ENCODE measurements at regions not wholly inside any gene's neighbourhood (a gene's known extent, or its start where the extent isn't known, plus 50 kb on each side); places are given as distances from the start of the nearest gene placed in this dataset.
"Not testable (repeated sequence)": the region's sequence is repeated elsewhere in the genome, so short reads cannot be mapped to it uniquely, and the experiment has no call there.

- not testable (repeated sequence) for H3K36me3 ChIP-seq (ENCODE audit: control insufficient read depth, insufficient read depth, low read length); H3K4me1 ChIP-seq (ENCODE audit: control insufficient read depth, insufficient read depth, low read length); H3K4me3 ChIP-seq (ENCODE audit: low read length); H3K27me3 ChIP-seq (ENCODE audit: control insufficient read depth, insufficient read depth, low read length); H3K27ac ChIP-seq (ENCODE audit: low read depth, low read length); H3K9ac ChIP-seq (ENCODE audit: low read length)
These were observed 271.3 kb downstream of the ADGRD1 start for GRCh38 chr12:131225066-131225380.

- Histone ChIP-seq H3K4me3 (ENCODE audit: low read length) (no peak overlapping the region), H3K27me3 (ENCODE audit: control insufficient read depth, insufficient read depth, low read length) (no peaks in the 10 kb centered on the region), H3K27ac (ENCODE audit: low read depth, low read length) (no peak overlapping the region), H3K36me3 (ENCODE audit: control insufficient read depth, insufficient read depth, low read length) (no peaks in the 10 kb centered on the region), H3K9ac (ENCODE audit: low read length) (no peak overlapping the region), H3K4me1 (ENCODE audit: control insufficient read depth, insufficient read depth, low read length) (no peaks in the 10 kb centered on the region)
These were observed 272.9 kb downstream of the ADGRD1 start for GRCh38 chr12:131226345-131227265.

DNA sequence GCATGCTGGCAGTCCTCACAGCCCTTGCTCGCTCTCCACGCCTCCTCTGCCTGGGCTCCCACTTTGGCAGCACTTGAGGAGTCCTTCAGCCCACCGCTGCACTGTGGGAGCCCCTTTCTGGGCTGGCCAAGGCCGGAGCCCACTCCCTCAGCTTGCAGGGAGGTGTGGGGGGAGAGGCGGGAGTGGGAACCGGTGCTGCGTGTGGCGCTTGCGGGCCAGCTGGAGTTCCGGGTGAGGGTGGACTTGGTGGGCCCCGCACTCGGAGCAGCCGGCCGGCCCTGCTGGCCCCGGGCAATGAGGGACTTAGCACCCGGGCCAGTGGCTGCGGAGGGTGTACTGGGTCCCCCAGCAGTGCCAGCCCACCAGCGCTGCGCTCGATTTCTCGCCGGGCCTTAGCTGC, 273.9 kb downstream of the ADGRD1 start:
- H3K4me3 ChIP-seq (ENCODE audit: low read length); H3K4me1 ChIP-seq (ENCODE audit: control insufficient read depth, insufficient read depth, low read length); H3K9ac ChIP-seq (ENCODE audit: low read length); H3K27ac ChIP-seq (ENCODE audit: low read depth, low read length); H3K36me3 ChIP-seq (ENCODE audit: control insufficient read depth, insufficient read depth, low read length); H3K27me3 ChIP-seq (ENCODE audit: control insufficient read depth, insufficient read depth, low read length): not testable (repeated sequence)

DNA sequence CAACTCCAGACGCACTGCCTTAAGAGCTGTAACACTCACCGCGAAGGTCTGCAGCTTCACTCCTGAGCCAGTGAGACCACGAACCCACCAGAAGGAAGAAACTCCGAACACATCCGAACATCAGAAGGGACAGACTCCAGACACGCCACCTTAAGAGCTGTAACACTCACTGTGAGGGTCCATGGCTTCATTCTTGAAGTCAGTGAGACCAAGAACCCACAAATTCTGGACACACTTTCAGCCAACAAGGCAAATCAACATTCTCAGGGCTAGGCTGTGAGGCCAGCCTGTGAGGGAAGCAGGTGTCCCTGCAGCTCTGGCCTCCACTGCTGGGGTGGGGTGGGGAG, 275.3 kb downstream of the ADGRD1 start:
- not testable (repeated sequence) for H3K27me3 ChIP-seq (ENCODE audit: control insufficient read depth, insufficient read depth, low read length); H3K27ac ChIP-seq (ENCODE audit: low read depth, low read length); H3K4me3 ChIP-seq (ENCODE audit: low read length); H3K36me3 ChIP-seq (ENCODE audit: control insufficient read depth, insufficient read depth, low read length); H3K9ac ChIP-seq (ENCODE audit: low read length); H3K4me1 ChIP-seq (ENCODE audit: control insufficient read depth, insufficient read depth, low read length)

- Histone ChIP-seq H3K4me3 (ENCODE audit: low read length) (no peak overlapping the region), H3K9ac (ENCODE audit: low read length) (no peak overlapping the region), H3K27me3 (ENCODE audit: control insufficient read depth, insufficient read depth, low read length) (no peaks in the 10 kb centered on the region), H3K4me1 (ENCODE audit: control insufficient read depth, insufficient read depth, low read length) (no peaks in the 10 kb centered on the region), H3K36me3 (ENCODE audit: control insufficient read depth, insufficient read depth, low read length) (no peaks in the 10 kb centered on the region), H3K27ac (ENCODE audit: low read depth, low read length) (no peak overlapping the region)
These were observed 276.0 kb downstream of the ADGRD1 start for GRCh38 chr12:131229426-131230339.

GRCh38 chr12:131230340-131231031, 276.8 kb downstream of the ADGRD1 start:
- H3K9ac ChIP-seq (ENCODE audit: low read length) = no peak overlapping the region
- no peak overlapping the region for H3K27ac ChIP-seq (ENCODE audit: low read depth, low read length)
- H3K4me3 ChIP-seq (ENCODE audit: low read length) = no peak overlapping the region
- no peaks in the 10 kb centered on the region for H3K27me3 ChIP-seq (ENCODE audit: control insufficient read depth, insufficient read depth, low read length)
- no peaks in the 10 kb centered on the region for H3K4me1 ChIP-seq (ENCODE audit: control insufficient read depth, insufficient read depth, low read length)
- no peaks in the 10 kb centered on the region for H3K36me3 ChIP-seq (ENCODE audit: control insufficient read depth, insufficient read depth, low read length)

- Histone ChIP-seq H3K4me1 (ENCODE audit: control insufficient read depth, insufficient read depth, low read length) (no peaks in the 10 kb centered on the region), H3K27me3 (ENCODE audit: control insufficient read depth, insufficient read depth, low read length) (no peaks in the 10 kb centered on the region), H3K27ac (ENCODE audit: low read depth, low read length) (no peak overlapping the region), H3K36me3 (ENCODE audit: control insufficient read depth, insufficient read depth, low read length) (no peaks in the 10 kb centered on the region), H3K9ac (ENCODE audit: low read length) (no peak overlapping the region), H3K4me3 (ENCODE audit: low read length) (no peak overlapping the region)
These were observed 277.6 kb downstream of the ADGRD1 start for GRCh38 chr12:131231032-131231980.

- no peaks in the 10 kb centered on the region for H3K36me3 ChIP-seq (ENCODE audit: control insufficient read depth, insufficient read depth, low read length)
- no peak overlapping the region for H3K9ac ChIP-seq (ENCODE audit: low read length)
- no peak overlapping the region for H3K4me3 ChIP-seq (ENCODE audit: low read length)
- no peaks in the 10 kb centered on the region for H3K4me1 ChIP-seq (ENCODE audit: control insufficient read depth, insufficient read depth, low read length)
- no peak overlapping the region for H3K27ac ChIP-seq (ENCODE audit: low read depth, low read length)
- no peaks in the 10 kb centered on the region for H3K27me3 ChIP-seq (ENCODE audit: control insufficient read depth, insufficient read depth, low read length)
These were observed 278.3 kb downstream of the ADGRD1 start for GRCh38 chr12:131232036-131232435.

DNA sequence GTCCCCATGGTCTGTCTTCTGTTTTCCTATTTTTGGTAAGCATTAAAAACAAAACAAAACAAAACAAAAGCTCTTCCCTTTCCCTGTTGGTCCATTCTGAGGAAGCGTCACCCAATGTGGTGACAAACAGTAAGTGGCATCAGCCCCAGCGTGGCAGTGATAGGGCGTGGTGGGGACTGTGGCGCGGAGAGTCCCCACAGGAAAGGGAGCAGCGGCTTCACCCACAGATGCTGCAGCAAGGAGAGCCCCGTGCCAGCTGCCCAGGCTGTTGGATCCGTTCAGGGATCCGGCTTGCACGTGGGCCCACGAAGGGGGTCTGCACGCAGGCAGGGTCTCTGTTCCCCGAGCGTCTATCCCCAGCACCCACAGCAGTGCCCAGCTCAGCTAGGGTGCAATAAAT, 279.2 kb downstream of the ADGRD1 start:
- H3K9ac ChIP-seq (ENCODE audit: low read length); H3K36me3 ChIP-seq (ENCODE audit: control insufficient read depth, insufficient read depth, low read length); H3K27ac ChIP-seq (ENCODE audit: low read depth, low read length); H3K4me1 ChIP-seq (ENCODE audit: control insufficient read depth, insufficient read depth, low read length); H3K27me3 ChIP-seq (ENCODE audit: control insufficient read depth, insufficient read depth, low read length); H3K4me3 ChIP-seq (ENCODE audit: low read length): not testable (repeated sequence)

DNA sequence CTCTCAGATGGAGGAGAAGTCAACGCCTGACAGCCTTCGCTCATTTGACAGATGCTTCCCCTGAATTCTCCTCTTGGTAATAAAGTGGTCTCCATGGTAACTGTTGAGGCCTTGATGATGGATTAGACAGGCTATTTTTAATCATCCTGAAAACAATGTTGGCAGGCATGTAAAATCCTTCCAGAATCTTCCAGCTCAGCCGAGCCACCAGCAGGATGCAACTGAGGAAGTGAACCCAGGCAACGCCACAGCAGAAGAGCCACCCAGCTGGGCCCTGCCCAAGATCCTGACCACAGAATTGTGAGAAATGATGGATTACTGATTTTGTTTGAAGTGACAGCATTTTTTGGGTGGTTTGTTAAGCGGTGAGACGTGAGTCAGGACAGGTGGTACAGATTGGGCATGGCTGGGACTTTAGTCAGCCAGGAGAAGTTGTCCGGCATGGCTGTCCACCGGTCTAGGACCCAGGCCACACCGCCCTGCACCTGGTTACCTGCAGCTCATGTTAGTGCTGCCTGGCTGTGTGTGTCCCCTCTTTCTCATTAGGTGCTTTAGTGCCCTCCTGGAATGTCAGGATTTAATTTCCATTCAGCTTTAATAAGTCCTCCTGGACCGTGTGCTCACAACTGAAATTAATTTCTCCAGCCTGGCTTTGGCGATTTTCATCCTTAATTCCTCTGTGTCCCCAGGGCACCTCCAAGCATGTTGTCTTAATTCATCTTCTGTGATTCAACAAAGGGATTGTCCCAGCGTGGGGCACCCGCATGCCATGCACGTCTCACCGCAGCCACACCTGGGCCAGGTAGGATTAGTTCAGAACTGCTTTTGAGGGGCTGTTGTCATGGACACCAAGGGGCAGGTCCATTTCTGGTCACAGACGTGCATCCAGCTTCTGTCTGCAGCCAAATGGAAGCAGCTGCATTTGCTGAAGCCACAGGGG, 280.4 kb downstream of the ADGRD1 start:
- not testable (repeated sequence) for H3K27ac ChIP-seq (ENCODE audit: low read depth, low read length); H3K36me3 ChIP-seq (ENCODE audit: control insufficient read depth, insufficient read depth, low read length); H3K4me3 ChIP-seq (ENCODE audit: low read length); H3K27me3 ChIP-seq (ENCODE audit: control insufficient read depth, insufficient read depth, low read length); H3K9ac ChIP-seq (ENCODE audit: low read length); H3K4me1 ChIP-seq (ENCODE audit: control insufficient read depth, insufficient read depth, low read length)

GRCh38 chr12:131234841-131235271, 281.1 kb downstream of the ADGRD1 start:
- not testable (repeated sequence) for H3K27ac ChIP-seq (ENCODE audit: low read depth, low read length); H3K9ac ChIP-seq (ENCODE audit: low read length); H3K4me3 ChIP-seq (ENCODE audit: low read length); H3K27me3 ChIP-seq (ENCODE audit: control insufficient read depth, insufficient read depth, low read length); H3K36me3 ChIP-seq (ENCODE audit: control insufficient read depth, insufficient read depth, low read length); H3K4me1 ChIP-seq (ENCODE audit: control insufficient read depth, insufficient read depth, low read length)

Measured in rectal smooth muscle tissue (tissue), 1 donor.